Lower lobe of right lung (tissue), 2 donors: ENCODE measurements at regions not wholly inside any gene's neighbourhood (a gene's known extent, or its start where the extent isn't known, plus 50 kb on each side); places are given as distances from the start of the nearest gene placed in this dataset.
"Not testable (repeated sequence)": the region's sequence is repeated elsewhere in the genome, so short reads cannot be mapped to it uniquely, and the experiment has no call there.

ENCODE experiments used
- ATAC-seq, 2 donors: fragments of 200-7000 bp; cut with Tn5 transposase; one replicate each; pipeline ENCODE4 v1.9.1; 2020 to 2022; ENCODE audit warnings: mild to moderate bottlenecking in 2 of 2, moderate library complexity in 2 of 2
- DNase-seq: peaks from one replicate; pipeline ENCODE4 v3.0.0-alpha.2; 2020
- H3K27ac ChIP-seq: fragments of 200-600 bp; one replicate; pipeline ENCODE4 v1.8.0; 2022
- H3K27me3 ChIP-seq: fragments of 200-600 bp; one replicate; pipeline ENCODE4 v1.8.0; 2022; ENCODE audit warnings: low read depth
- H3K36me3 ChIP-seq: fragments of 200-600 bp; one replicate; pipeline ENCODE4 v1.8.0; 2022; ENCODE audit warnings: mild to moderate bottlenecking
- H3K4me1 ChIP-seq: fragments of 200-600 bp; one replicate; pipeline ENCODE4 v1.8.0; 2022
- H3K4me3 ChIP-seq: fragments of 200-600 bp; one replicate; pipeline ENCODE4 v1.8.0; 2022; ENCODE audit warnings: mild to moderate bottlenecking
- H3K9me3 ChIP-seq: fragments of 200-600 bp; one replicate; pipeline ENCODE4 v1.8.0; 2022
- intact Hi-C: fragments of 100-400 bp; cut with DNase I; formaldehyde crosslinking; loops from one replicate; pipeline ENCODE4 v1.11.0; 2022
- TF ChIP-seq, protein P1 (sequence below): fragments of 200-600 bp; IDR thresholded peaks from one replicate; pipeline ENCODE4 v1.8.0; 2022; ENCODE audit warnings: antibody characterized with exemption, mild to moderate bottlenecking
- donor health status: DM: no; HTN: yes; CAD: no; lungs with severe emphysema.

DNA sequence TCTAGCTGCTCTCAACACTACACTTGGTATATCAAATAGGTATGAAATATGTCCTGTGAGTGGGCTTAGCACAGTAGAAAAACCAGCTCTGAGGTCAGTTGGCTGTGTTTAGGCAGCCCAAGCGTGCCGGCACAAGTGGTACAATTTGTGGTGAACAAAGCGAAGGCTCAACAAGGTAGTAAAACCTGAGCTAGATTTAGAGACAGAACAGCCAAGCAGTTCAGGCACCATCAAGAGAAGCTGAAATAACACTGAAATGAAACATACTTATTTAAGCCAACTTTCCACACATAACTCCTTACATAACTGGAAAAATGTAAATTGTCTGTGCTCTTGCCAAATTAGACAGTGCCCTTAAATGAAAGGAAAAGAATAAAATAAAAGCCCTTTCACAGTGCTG lies 596.8 kb upstream of the FBXO33 start:
- no peaks in the 10 kb centered on the region for H3K9me3 ChIP-seq
- intact Hi-C loops: no loop called here
- no peak overlapping the region for H3K27ac ChIP-seq
- TF ChIP-seq, protein P1, sequence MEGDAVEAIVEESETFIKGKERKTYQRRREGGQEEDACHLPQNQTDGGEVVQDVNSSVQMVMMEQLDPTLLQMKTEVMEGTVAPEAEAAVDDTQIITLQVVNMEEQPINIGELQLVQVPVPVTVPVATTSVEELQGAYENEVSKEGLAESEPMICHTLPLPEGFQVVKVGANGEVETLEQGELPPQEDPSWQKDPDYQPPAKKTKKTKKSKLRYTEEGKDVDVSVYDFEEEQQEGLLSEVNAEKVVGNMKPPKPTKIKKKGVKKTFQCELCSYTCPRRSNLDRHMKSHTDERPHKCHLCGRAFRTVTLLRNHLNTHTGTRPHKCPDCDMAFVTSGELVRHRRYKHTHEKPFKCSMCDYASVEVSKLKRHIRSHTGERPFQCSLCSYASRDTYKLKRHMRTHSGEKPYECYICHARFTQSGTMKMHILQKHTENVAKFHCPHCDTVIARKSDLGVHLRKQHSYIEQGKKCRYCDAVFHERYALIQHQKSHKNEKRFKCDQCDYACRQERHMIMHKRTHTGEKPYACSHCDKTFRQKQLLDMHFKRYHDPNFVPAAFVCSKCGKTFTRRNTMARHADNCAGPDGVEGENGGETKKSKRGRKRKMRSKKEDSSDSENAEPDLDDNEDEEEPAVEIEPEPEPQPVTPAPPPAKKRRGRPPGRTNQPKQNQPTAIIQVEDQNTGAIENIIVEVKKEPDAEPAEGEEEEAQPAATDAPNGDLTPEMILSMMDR: no peak
- DNase-seq (no peak), ATAC-seq (no peak)
- H3K4me3 ChIP-seq: no peak overlapping the region
- H3K4me1 ChIP-seq: no peaks in the 10 kb centered on the region
- no peaks in the 10 kb centered on the region for H3K36me3 ChIP-seq
- no peaks in the 10 kb centered on the region for H3K27me3 ChIP-seq

DNA sequence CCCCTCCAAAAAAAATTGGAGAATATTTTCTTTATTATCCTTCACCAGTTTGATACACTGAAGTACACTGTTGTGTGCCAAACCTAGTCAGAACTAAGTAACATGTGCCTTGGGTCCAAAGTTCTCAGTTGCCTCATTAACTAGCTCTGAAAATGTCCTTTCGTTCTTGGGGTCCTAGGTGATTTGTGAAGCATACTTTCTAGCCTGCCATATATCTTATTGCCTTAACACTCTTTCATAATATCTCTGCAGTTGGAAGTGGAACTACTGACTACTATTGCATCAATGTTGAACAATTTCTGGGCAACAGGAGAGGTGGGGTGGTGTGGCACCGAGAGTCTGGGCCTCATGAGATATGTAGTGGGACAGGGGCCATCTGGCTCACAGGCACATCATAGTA lies 592.9 kb upstream of the FBXO33 start:
- H3K4me1 ChIP-seq: no peaks in the 10 kb centered on the region
- DNase-seq (no peak), ATAC-seq (no peak)
- no peak overlapping the region for H3K27ac ChIP-seq
- TF ChIP-seq, protein P1: no peak
- H3K9me3 ChIP-seq: no peaks in the 10 kb centered on the region
- no peaks in the 10 kb centered on the region for H3K36me3 ChIP-seq
- no peak overlapping the region for H3K4me3 ChIP-seq
- intact Hi-C loops: no loop called here
- H3K27me3 ChIP-seq: no peaks in the 10 kb centered on the region

DNA sequence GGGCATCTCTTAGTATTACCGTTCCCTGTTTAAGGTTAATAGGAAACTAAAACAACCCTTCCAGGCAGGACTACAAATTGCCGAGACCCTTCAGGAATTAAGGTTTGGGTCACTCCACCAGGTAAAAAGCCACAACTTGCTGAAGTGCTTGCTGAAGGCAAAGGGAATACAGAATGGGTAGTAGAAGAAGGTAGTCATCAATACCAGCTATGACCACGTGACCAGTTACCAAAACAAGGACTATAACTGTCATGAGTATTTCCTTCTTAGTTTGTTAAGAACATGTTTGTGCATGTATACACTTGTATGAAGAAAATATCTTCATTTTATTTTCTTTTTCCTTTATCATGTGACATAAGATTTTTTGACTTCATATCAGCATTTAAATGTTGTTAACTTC lies 578.7 kb upstream of the FBXO33 start:
- H3K27me3 ChIP-seq: no peaks in the 10 kb centered on the region
- TF ChIP-seq, protein P1: no peak
- H3K9me3 ChIP-seq: no peaks in the 10 kb centered on the region
- no peaks in the 10 kb centered on the region for H3K4me1 ChIP-seq
- H3K36me3 ChIP-seq: no peaks in the 10 kb centered on the region
- ATAC-seq: no peak
- intact Hi-C loops: no loop called here
- H3K4me3 ChIP-seq: no peak overlapping the region
- no peak overlapping the region for H3K27ac ChIP-seq
- DNase-seq: no peak

DNA sequence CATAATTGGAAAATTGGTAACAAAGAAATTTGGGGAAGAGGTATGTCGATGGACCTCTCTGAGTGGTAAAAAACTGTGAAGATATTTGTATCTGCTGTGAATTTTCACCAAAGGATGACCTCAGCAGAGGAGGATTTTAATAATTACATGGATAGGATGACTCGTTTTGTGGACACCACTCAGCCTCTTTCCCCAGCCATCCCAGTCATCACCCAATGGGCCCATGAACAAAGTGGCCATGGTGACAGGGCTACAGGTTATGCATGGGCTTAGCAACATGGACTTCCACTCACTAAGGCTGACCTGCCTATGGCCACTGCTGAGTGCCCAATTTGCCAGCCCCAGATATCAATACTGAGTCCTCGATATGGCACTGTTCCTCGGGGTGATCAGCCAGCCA lies 577.5 kb upstream of the FBXO33 start:
- no peak overlapping the region for H3K4me3 ChIP-seq
- intact Hi-C loops: no loop called here
- H3K4me1 ChIP-seq: no peaks in the 10 kb centered on the region
- ATAC-seq (no peak), DNase-seq (no peak)
- H3K27me3 ChIP-seq: no peaks in the 10 kb centered on the region
- H3K36me3 ChIP-seq: no peaks in the 10 kb centered on the region
- no peaks in the 10 kb centered on the region for H3K9me3 ChIP-seq
- TF ChIP-seq, protein P1: no peak
- H3K27ac ChIP-seq: no peak overlapping the region

DNA sequence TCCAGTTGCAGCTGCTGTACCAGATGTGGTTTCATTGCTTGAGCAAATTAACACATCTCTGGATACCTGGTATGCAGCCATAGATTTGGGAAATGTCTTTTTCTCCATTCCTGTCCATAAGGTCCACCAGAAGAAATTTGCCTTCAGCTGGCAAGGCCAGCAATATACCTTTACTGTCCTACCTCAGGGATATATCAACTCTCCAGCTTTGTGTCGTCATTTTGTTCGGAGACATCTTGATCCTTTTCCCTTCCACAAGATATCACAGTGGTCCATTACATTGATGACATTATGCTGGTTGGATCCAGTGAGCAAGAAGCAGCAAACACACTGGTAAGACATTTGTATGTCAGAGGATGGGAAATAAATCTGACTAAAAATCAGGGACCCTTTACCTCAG lies 576.1 kb upstream of the FBXO33 start:
- ATAC-seq, H3K27me3 ChIP-seq, H3K27ac ChIP-seq, H3K4me1 ChIP-seq, DNase-seq, H3K4me3 ChIP-seq, H3K9me3 ChIP-seq, H3K36me3 ChIP-seq, intact Hi-C loops: not testable (repeated sequence)

DNA sequence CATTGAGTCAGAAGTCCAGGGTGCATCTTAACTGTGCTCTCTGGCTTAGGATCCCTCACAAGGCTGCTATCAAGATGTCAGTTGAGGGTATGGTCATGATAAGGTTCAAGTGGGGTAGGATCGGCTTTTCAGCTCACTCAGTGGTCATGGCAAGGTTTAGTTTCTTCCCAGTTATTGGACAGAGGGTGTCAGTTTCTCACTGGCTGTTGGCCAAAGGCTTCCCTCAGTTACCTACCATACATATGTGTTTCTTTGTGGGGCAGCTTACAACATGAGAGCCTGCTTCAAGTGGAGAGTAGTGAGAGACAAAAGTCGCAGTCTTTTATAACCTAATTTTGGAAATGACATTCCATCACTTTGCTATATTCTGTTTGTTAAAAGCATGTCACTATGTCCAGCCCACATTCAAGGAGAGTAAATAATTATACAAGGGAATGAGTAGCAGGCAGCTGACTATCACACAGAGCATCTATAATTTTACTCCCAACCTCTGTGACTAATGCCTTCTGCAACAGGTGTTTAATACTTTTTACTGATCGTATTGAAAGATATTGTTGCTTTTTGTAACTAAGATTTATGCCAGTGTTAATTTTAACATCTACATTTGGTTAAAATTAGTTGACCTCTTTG lies 572.8 kb upstream of the FBXO33 start:
- no peak overlapping the region for H3K4me3 ChIP-seq
- no peaks in the 10 kb centered on the region for H3K4me1 ChIP-seq
- no peaks in the 10 kb centered on the region for H3K36me3 ChIP-seq
- intact Hi-C loops: no loop called here
- no peaks in the 10 kb centered on the region for H3K9me3 ChIP-seq
- H3K27ac ChIP-seq: no peak overlapping the region
- TF ChIP-seq, protein P1: no peak
- H3K27me3 ChIP-seq: no peaks in the 10 kb centered on the region
- ATAC-seq (no peak), DNase-seq (no peak)
